ENCODE measurements at regions not wholly inside any gene's neighbourhood (a gene's known extent, or its start where the extent isn't known, plus 50 kb on each side); places are given as distances from the start of the nearest gene placed in this dataset.

- no peak for TF ChIP-seq CTCF (IDR thresholded peaks at IDR 0.05)
- no peak for TF ChIP-seq POLR2AphosphoS5 (IDR thresholded peaks at IDR 0.05; ENCODE audit: low read depth, low read length)
- no peak for TF ChIP-seq REST (IDR thresholded peaks at IDR 0.05; ENCODE audit: insufficient read depth in 1 of 2, low read depth in 2 of 2, low read length in 1 of 2)
- TF ChIP-seq SIN3A (IDR thresholded peaks at IDR 0.05; ENCODE audit: borderline replicate concordance, insufficient read depth, low read depth, low read length): no peak
- TF ChIP-seq TCF7L2 (IDR thresholded peaks at IDR 0.05; ENCODE audit: low read depth, low read length): no peak
Observed at GRCh38 chrX:109943740-109944092, 59.2 kb upstream of the TMEM164 start.

Measured in Panc1 (cell line).